GM18867 (cell line): ENCODE measurements at regions not wholly inside any gene's neighbourhood (a gene's known extent, or its start where the extent isn't known, plus 50 kb on each side); places are given as distances from the start of the nearest gene placed in this dataset.
"Not testable (repeated sequence)": the region's sequence is repeated elsewhere in the genome, so short reads cannot be mapped to it uniquely, and the experiment has no call there.

Source experiments
- ATAC-seq: cut with Tn5 transposase; IDR thresholded peaks from one replicate; pipeline ENCODE4 v1.9.1; 2021; ENCODE audit warnings: mild to moderate bottlenecking, moderate library complexity; ENCODE audit not compliant: unreplicated experiment

GRCh38 chrX:22526339-22526738 lies 253.6 kb downstream of the CBLL2 start:
- ATAC-seq, result peak; percentile 98

GRCh38 chrX:22527302-22527701 lies 254.6 kb downstream of the CBLL2 start:
- no peak for ATAC-seq

- ATAC-seq, result no peak
Observed at GRCh38 chrX:22533898-22534297, 261.2 kb downstream of the CBLL2 start.

GRCh38 chrX:22534643-22535042 lies 261.9 kb downstream of the CBLL2 start:
- ATAC-seq, result no peak

GRCh38 chrX:22536746-22537304 lies 264.1 kb downstream of the CBLL2 start:
- ATAC-seq, result no peak

GRCh38 chrX:22538580-22538979 lies 265.9 kb downstream of the CBLL2 start:
- ATAC-seq, result no peak

GRCh38 chrX:22541926-22542325 lies 269.2 kb downstream of the CBLL2 start:
- no peak for ATAC-seq

- no peak for ATAC-seq
Observed at GRCh38 chrX:22542641-22543040, 269.9 kb downstream of the CBLL2 start.

- ATAC-seq, result no peak
Observed at GRCh38 chrX:22559506-22559905, 286.8 kb downstream of the CBLL2 start.

- ATAC-seq, result no peak
Observed at GRCh38 chrX:22575161-22575845, 302.6 kb downstream of the CBLL2 start.

- ATAC-seq, result no peak
Observed at GRCh38 chrX:22577181-22577580, 304.5 kb downstream of the CBLL2 start.

- peak; percentile 96 for ATAC-seq
Observed at GRCh38 chrX:22585831-22586230, 313.1 kb downstream of the CBLL2 start.

GRCh38 chrX:22589845-22590244 lies 317.1 kb downstream of the CBLL2 start:
- ATAC-seq, result no peak

GRCh38 chrX:22594766-22595165 lies 322.1 kb downstream of the CBLL2 start:
- ATAC-seq, result no peak

GRCh38 chrX:22603060-22603459 lies 330.3 kb downstream of the CBLL2 start:
- no peak for ATAC-seq

- not testable (repeated sequence) for ATAC-seq
Observed at GRCh38 chrX:22609452-22609851, 336.7 kb downstream of the CBLL2 start.

- no peak for ATAC-seq
Observed at GRCh38 chrX:22616867-22617266, 344.2 kb downstream of the CBLL2 start.

GRCh38 chrX:22627576-22627975 lies 354.9 kb downstream of the CBLL2 start:
- no peak for ATAC-seq

- ATAC-seq, result no peak
Observed at GRCh38 chrX:22628275-22628674, 355.6 kb downstream of the CBLL2 start.

GRCh38 chrX:22629105-22629725 lies 356.5 kb downstream of the CBLL2 start:
- no peak for ATAC-seq

GRCh38 chrX:22634083-22634482 lies 361.4 kb downstream of the CBLL2 start:
- ATAC-seq, result no peak

- no peak for ATAC-seq
Observed at GRCh38 chrX:22634751-22635150, 362.0 kb downstream of the CBLL2 start.
